ENCODE measurements at regions not wholly inside any gene's neighbourhood (a gene's known extent, or its start where the extent isn't known, plus 50 kb on each side); places are given as distances from the start of the nearest gene placed in this dataset.

GRCh38 chr13:72653506-72653905 lies 73.9 kb downstream of the MZT1 start:
- TF ChIP-seq EZH2 (IDR thresholded peaks at IDR 0.05) (no peak), ZBTB33 (IDR thresholded peaks at IDR 0.05; ENCODE audit: extremely low read depth, insufficient replicate concordance, low read length) (no peak), CTCF (IDR thresholded peaks at IDR 0.05 in 2 of 3, conservative IDR thresholded peaks at IDR 0.05 in 1 of 3; ENCODE audit: borderline replicate concordance in 1 of 3, insufficient read depth in 1 of 3, low read depth in 2 of 3, low read length in 2 of 3) (no peak), MAX (IDR thresholded peaks at IDR 0.05) (no peak), POLR2A (IDR thresholded peaks at IDR 0.05; ENCODE audit: borderline replicate concordance, extremely low read depth, insufficient read depth, insufficient read length) (no peak), POLR2AphosphoS5 (IDR thresholded peaks at IDR 0.05; ENCODE audit: low read depth, low read length) (no peak), ELF1 (IDR thresholded peaks at IDR 0.05; ENCODE audit: borderline replicate concordance, low read depth) (no peak), ATF3 (IDR thresholded peaks at IDR 0.05) (no peak), ZFX (IDR thresholded peaks at IDR 0.05) (no peak), EZH2phosphoT487 (IDR thresholded peaks at IDR 0.05; ENCODE audit: borderline replicate concordance) (no peak)
